WTC11 (cell line): ENCODE measurements at regions not wholly inside any gene's neighbourhood (a gene's known extent, or its start where the extent isn't known, plus 50 kb on each side); places are given as distances from the start of the nearest gene placed in this dataset.

ENCODE experiments used
- JUN ChIP-seq: sonication (generic); formaldehyde crosslinking; IDR thresholded peaks from 2 replicates; pipeline ENCODE4 v1.8.0; 2023; ENCODE audit warnings: mild to moderate bottlenecking, missing genetic modification reagents
- NFE2L1 ChIP-seq: sonication (generic); formaldehyde crosslinking; IDR thresholded peaks from 2 replicates; pipeline ENCODE4 v1.8.1; 2023; ENCODE audit warnings: missing genetic modification reagents
- NFYB ChIP-seq: sonication (generic); formaldehyde crosslinking; conservative IDR thresholded peaks from 2 replicates; pipeline ENCODE4 v1.8.0; 2022; ENCODE audit warnings: low read depth, missing genetic modification reagents
- RELA ChIP-seq: sonication (generic); formaldehyde crosslinking; IDR thresholded peaks from 2 replicates; pipeline ENCODE4 v1.8.1; 2022; ENCODE audit warnings: missing genetic modification reagents, mild to moderate bottlenecking, borderline replicate concordance
- TEAD4 ChIP-seq: sonication (generic); formaldehyde crosslinking; IDR thresholded peaks from 2 replicates; pipeline ENCODE4 v1.8.0; 2022; ENCODE audit warnings: mild to moderate bottlenecking, missing genetic modification reagents
- TF ChIP-seq, protein P1 (sequence below): fragments of 200-600 bp; IDR thresholded peaks from 2 replicates; pipeline ENCODE4 v1.8.0; 2022; ENCODE audit warnings: antibody characterized with exemption
- TF ChIP-seq, protein P2 (sequence below): sonication (generic); formaldehyde crosslinking; IDR thresholded peaks from 2 replicates; pipeline ENCODE4 v1.8.1; 2023; ENCODE audit warnings: mild to moderate bottlenecking, missing genetic modification reagents
- TF ChIP-seq, protein P3 (sequence below): sonication (generic); formaldehyde crosslinking; IDR thresholded peaks from 2 replicates; pipeline ENCODE4 v1.8.0; 2023; ENCODE audit warnings: missing genetic modification reagents
- TF ChIP-seq, protein P4 (sequence below): sonication (generic); formaldehyde crosslinking; IDR thresholded peaks from 2 replicates; pipeline ENCODE4 v1.8.1; 2023; ENCODE audit warnings: mild to moderate bottlenecking, missing genetic modification reagents
- TF ChIP-seq, protein P5 (sequence below): sonication (generic); formaldehyde crosslinking; IDR thresholded peaks from 2 replicates; pipeline ENCODE4 v1.8.1; 2023; ENCODE audit warnings: mild to moderate bottlenecking, missing genetic modification reagents, borderline replicate concordance

DNA sequence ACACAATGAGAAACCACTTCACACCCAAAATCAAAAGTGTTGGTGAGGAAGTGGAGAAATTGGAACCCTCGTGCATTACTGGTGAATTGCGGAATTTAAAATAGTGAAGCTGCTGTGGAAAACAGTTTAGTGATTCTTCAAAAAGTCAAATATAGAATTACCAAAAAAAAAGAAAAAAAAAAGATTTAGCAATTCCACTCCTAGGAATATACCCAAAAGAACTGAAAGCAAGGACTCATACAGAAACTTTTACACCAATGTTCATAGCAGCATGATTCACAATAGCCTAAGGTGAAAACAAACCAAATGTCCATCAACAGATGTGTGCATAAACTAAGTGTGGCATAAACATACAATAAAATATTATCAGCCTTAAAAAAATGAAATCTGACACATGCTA lies 364.3 kb upstream of the FAM241A start:
- TF ChIP-seq TEAD4 (CRISPR knock-in tag): no peak
- TF ChIP-seq, protein P1, sequence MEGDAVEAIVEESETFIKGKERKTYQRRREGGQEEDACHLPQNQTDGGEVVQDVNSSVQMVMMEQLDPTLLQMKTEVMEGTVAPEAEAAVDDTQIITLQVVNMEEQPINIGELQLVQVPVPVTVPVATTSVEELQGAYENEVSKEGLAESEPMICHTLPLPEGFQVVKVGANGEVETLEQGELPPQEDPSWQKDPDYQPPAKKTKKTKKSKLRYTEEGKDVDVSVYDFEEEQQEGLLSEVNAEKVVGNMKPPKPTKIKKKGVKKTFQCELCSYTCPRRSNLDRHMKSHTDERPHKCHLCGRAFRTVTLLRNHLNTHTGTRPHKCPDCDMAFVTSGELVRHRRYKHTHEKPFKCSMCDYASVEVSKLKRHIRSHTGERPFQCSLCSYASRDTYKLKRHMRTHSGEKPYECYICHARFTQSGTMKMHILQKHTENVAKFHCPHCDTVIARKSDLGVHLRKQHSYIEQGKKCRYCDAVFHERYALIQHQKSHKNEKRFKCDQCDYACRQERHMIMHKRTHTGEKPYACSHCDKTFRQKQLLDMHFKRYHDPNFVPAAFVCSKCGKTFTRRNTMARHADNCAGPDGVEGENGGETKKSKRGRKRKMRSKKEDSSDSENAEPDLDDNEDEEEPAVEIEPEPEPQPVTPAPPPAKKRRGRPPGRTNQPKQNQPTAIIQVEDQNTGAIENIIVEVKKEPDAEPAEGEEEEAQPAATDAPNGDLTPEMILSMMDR: no peak
- TF ChIP-seq, protein P2, sequence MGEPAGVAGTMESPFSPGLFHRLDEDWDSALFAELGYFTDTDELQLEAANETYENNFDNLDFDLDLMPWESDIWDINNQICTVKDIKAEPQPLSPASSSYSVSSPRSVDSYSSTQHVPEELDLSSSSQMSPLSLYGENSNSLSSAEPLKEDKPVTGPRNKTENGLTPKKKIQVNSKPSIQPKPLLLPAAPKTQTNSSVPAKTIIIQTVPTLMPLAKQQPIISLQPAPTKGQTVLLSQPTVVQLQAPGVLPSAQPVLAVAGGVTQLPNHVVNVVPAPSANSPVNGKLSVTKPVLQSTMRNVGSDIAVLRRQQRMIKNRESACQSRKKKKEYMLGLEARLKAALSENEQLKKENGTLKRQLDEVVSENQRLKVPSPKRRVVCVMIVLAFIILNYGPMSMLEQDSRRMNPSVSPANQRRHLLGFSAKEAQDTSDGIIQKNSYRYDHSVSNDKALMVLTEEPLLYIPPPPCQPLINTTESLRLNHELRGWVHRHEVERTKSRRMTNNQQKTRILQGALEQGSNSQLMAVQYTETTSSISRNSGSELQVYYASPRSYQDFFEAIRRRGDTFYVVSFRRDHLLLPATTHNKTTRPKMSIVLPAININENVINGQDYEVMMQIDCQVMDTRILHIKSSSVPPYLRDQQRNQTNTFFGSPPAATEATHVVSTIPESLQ (CRISPR knock-in tag): no peak
- TF ChIP-seq, protein P3, sequence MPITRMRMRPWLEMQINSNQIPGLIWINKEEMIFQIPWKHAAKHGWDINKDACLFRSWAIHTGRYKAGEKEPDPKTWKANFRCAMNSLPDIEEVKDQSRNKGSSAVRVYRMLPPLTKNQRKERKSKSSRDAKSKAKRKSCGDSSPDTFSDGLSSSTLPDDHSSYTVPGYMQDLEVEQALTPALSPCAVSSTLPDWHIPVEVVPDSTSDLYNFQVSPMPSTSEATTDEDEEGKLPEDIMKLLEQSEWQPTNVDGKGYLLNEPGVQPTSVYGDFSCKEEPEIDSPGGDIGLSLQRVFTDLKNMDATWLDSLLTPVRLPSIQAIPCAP (CRISPR knock-in tag): no peak
- TF ChIP-seq RELA (CRISPR knock-in tag): no peak
- TF ChIP-seq, protein P4, sequence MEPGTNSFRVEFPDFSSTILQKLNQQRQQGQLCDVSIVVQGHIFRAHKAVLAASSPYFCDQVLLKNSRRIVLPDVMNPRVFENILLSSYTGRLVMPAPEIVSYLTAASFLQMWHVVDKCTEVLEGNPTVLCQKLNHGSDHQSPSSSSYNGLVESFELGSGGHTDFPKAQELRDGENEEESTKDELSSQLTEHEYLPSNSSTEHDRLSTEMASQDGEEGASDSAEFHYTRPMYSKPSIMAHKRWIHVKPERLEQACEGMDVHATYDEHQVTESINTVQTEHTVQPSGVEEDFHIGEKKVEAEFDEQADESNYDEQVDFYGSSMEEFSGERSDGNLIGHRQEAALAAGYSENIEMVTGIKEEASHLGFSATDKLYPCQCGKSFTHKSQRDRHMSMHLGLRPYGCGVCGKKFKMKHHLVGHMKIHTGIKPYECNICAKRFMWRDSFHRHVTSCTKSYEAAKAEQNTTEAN (CRISPR knock-in tag): no peak
- TF ChIP-seq NFE2L1: no peak
- TF ChIP-seq, protein P5, sequence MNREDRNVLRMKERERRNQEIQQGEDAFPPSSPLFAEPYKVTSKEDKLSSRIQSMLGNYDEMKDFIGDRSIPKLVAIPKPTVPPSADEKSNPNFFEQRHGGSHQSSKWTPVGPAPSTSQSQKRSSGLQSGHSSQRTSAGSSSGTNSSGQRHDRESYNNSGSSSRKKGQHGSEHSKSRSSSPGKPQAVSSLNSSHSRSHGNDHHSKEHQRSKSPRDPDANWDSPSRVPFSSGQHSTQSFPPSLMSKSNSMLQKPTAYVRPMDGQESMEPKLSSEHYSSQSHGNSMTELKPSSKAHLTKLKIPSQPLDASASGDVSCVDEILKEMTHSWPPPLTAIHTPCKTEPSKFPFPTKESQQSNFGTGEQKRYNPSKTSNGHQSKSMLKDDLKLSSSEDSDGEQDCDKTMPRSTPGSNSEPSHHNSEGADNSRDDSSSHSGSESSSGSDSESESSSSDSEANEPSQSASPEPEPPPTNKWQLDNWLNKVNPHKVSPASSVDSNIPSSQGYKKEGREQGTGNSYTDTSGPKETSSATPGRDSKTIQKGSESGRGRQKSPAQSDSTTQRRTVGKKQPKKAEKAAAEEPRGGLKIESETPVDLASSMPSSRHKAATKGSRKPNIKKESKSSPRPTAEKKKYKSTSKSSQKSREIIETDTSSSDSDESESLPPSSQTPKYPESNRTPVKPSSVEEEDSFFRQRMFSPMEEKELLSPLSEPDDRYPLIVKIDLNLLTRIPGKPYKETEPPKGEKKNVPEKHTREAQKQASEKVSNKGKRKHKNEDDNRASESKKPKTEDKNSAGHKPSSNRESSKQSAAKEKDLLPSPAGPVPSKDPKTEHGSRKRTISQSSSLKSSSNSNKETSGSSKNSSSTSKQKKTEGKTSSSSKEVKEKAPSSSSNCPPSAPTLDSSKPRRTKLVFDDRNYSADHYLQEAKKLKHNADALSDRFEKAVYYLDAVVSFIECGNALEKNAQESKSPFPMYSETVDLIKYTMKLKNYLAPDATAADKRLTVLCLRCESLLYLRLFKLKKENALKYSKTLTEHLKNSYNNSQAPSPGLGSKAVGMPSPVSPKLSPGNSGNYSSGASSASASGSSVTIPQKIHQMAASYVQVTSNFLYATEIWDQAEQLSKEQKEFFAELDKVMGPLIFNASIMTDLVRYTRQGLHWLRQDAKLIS (CRISPR knock-in tag): no peak
- no peak for TF ChIP-seq NFYB
- no peak for TF ChIP-seq JUN
